Dedifferentiated amniotic fluid mesenchymal stem cell (primary cell): ENCODE measurements at regions not wholly inside any gene's neighbourhood (a gene's known extent, or its start where the extent isn't known, plus 50 kb on each side); places are given as distances from the start of the nearest gene placed in this dataset.
A peak's percentile ranks its signal among the peaks of the same experiment; 100 is the strongest.
"Not testable (repeated sequence)": the region's sequence is repeated elsewhere in the genome, so short reads cannot be mapped to it uniquely, and the experiment has no call there.

ENCODE experiments used
- DNase-seq: peaks from one replicate; pipeline ENCODE4 v3.0.0-alpha.2; 2016; ENCODE audit errors: extremely low spot score

- DNase-seq, result no peak
Observed at GRCh38 chr5:124027441-124027840, 515.5 kb downstream of the CSNK1G3 start.

DNA sequence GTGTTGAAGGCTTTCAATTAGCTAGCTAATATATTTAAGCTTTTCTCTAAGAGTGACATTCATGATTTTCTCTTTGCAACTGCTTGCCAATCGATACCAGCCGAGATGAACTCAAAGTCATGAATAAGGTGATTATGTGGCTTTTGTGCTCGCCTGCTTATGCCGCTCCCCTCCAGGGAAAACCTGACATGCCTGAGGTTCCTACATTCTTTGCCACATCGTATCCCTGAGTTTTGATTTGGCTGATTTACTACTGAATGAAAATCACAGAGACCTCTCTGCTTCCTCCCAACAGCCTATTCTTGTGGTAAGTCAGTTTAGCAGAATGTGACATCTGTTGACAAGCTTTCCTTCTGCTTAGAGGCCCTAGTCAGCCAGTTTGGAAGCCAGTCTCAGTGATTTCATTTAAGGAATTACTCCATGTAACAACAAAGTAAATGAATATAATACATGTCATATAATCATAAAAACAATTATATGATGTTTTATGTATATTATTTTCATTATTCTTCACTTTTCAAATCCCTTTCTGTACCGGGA, 513.4 kb downstream of the CSNK1G3 start:
- no peak for DNase-seq

DNA sequence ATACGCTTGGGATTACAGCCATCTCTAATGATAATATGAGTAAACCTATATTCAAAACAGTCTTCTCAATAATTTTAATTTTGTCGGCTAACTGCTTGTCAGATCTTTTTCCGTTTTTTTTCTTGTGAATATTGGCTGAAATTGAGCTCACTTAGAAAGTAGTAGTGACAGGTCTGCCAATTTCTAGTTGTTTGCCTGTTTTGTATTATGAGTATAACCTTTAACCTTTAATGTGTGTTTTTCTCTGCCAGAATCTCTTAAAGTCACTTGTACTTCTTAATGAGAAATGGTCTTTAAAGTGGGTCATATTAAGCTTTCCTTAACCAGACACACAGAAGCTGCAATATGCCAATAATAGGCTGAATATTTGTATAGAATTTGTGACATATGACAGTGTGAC, 511.0 kb downstream of the CSNK1G3 start:
- DNase-seq, result no peak

DNA sequence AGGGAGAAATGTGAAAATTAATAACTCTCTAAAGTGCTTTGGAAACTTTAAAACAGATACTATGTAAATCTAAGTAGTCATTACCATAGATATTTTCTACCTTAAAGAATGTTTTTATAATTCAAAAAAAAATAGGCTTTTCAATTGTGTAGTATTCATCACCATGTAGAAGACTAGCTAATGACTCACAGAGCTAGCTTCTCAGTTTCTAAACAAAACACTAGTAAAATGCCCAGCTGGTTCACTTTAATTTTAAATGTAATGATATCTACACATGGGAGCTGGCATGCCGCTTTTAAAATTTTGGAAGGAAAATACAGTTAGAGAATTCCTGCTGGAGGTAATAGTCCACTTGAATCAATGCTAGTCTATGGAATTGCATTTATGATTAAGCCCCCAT, 509.8 kb downstream of the CSNK1G3 start:
- DNase-seq, result no peak

GRCh38 chr5:124021066-124021641, 509.2 kb downstream of the CSNK1G3 start:
- DNase-seq, result no peak

- not testable (repeated sequence) for DNase-seq
Observed at GRCh38 chr5:124017321-124017720, 505.3 kb downstream of the CSNK1G3 start.

- no peak for DNase-seq
Observed at GRCh38 chr5:124007675-124008398, 495.9 kb downstream of the CSNK1G3 start.

- no peak for DNase-seq
Observed at GRCh38 chr5:124001036-124001615, 489.1 kb downstream of the CSNK1G3 start.

GRCh38 chr5:124000538-124000937, 488.6 kb downstream of the CSNK1G3 start:
- DNase-seq, result no peak

DNA sequence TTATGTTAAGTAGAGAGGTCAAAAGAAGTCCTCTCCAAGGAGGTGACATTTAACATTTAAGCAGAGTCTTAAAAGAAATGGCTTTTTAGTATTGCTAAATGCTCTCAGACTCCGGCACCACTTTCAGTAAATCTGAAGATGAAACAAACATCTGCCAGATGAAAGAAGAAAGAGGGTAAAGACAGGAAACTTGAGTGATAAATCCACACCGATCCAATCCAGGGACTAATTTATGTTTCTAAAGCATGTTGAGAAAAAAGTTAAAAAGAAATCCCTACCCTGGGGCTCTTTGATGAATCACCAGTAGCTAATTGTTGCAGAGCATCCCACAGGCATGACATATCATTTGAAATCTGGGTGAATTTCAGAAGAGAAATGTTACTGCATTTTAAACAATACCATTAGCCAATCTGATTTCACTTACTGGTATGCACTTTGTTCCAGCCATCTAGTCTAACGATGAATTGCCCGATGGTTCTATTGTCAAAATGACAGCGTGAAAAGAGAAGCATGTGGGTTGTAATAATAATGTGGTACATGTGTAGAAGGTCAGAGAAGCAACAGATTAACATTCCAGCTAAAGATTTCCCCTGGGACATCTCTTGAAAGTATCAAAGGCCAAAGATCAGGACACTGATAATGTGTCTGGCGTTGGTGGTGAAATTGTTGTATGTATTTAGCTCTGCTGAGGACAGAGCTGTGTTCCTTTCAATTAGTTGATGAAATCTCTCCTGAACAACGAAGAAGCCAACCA, 485.7 kb downstream of the CSNK1G3 start:
- DNase-seq, result peak; percentile 83

GRCh38 chr5:123997064-123997461, 485.1 kb downstream of the CSNK1G3 start:
- no peak for DNase-seq

DNA sequence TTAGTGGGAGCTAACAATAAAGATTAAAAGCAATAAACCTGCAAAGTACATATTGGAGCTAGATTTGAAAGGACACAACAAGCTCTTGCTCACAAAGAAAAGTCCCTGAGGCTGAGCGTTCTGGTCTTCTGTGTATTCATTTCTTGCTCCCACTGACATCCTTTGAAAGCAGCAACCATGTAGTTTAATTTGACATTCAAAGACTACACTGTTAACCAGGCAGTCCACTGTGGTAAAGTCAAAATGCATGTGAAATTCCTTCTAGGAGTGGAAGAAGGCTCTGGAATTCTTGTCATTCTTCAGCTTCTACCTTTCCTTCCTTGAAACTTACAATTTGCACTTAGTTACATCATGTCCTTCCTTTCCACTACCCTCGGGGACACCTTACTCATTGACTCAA, 480.7 kb downstream of the CSNK1G3 start:
- no peak for DNase-seq

DNA sequence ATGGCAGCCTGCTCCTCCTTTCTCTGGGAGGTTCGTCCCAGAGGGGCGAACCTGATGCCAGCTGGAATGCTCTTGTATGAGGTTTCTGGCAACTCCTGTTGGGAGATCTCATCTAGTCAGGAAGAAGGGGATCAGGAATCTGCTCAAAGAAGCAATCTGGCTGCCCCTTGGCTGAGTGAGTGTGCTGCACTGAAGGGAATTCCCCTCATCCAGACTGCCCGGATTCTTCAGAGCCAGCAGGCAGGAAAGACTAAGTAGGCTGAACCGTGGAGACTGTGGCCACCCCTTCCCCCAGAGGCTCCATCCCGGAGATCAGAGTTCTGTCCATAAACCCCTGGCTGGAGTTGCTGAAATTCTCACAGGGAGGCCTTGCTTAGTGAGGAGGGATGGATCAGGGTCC, 476.0 kb downstream of the CSNK1G3 start:
- no peak for DNase-seq

DNA sequence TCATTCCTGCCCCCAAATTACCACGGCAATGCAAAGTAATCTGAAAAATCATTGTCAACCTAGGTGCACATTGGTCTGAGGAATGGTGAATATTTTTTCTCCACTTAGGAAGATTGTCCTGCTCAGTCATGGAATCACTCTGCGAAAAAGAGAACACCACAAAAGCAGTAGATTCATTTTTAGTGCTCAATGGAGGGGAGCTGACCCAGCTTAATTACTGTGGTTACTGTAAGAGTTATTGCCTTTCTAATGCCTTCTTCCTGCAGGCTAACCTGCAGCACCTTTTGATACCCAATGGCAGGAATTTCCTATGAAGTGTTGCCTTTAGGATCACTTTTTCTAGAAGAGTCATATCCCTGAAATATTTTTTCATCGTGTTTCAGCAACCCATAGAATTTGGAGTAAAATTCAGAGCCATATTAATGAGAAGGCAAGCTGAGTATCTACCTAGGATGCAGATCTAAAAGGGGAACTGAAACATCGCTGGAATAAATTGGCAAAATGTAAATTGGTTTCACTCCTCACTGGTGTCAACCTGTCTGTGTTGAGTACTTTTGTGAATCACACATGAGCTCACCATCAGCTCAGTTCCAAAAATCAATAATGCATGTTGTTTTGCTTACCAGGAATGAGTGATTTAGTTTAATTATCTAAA, 464.5 kb downstream of the CSNK1G3 start:
- DNase-seq, result no peak

DNA sequence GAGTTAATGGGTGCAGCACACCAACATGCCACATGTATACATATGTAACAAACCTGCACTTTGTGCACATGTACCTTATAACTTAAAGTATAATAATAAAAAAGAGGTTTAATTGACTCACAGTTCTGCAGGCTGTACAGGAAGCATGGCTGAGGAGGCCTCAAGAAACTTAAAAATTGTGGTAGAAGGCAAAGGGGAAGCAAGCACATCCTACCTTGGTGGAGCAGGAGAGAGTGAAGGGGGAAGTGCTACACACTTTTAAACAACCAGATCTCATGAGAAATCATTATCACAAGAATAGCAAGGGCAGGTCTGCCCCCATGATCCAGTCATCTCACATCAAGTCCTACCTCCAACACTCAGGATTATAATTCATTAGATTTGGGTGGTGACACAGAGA, 463.5 kb downstream of the CSNK1G3 start:
- DNase-seq, result not testable (repeated sequence)

GRCh38 chr5:123966781-123967180, 454.8 kb downstream of the CSNK1G3 start:
- no peak for DNase-seq

DNA sequence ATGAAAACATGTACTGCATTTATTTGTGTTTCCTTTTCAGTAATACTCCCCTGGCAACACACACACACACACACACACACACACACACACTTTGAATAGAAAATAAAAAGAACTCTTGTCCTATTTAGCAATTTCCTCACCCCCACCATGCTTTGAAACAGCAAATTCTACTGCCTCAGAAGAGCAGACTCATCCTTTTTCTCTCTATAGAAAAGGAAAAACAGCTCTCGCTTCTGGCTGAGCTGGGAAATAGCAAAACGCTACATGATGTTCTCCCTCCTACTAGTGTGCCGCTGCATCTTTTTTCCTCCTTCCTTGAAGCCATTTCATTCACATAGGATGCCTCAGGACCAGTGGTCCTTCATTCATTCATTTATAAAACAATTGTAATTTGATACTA, 453.6 kb downstream of the CSNK1G3 start:
- DNase-seq, result no peak

- no peak for DNase-seq
Observed at GRCh38 chr5:123964884-123965283, 452.9 kb downstream of the CSNK1G3 start.

DNA sequence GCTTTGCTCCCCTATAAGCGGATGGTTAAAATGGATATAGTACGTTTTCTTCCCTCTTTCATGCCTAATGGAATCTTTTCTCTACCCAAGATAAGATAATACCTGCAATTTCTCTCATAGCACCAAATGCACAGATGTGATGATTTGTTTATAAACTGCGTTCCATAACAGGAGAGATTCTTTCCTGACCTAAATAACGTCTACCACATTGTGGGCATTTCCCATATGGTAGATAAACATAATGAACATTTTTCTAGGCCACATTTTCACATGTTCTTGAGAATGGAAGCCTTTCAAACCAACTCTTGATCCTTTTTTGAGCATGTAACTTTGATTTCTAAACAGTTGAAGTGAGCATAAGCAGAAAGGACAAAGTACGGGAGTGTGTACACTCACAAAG, 448.5 kb downstream of the CSNK1G3 start:
- no peak for DNase-seq

- DNase-seq, result peak; percentile 95
Observed at GRCh38 chr5:123951582-123951977, 439.6 kb downstream of the CSNK1G3 start.

GRCh38 chr5:123950701-123951581, 439.0 kb downstream of the CSNK1G3 start:
- no peak for DNase-seq
